Stimulated activated naive CD8-positive, alpha-beta T cell treated with anti-CD3 and anti-CD28 coated beads, Interleukin-15, amount 100 ng/mL, for 72 hours (primary cell): ENCODE measurements at regions not wholly inside any gene's neighbourhood (a gene's known extent, or its start where the extent isn't known, plus 50 kb on each side); places are given as distances from the start of the nearest gene placed in this dataset.

Experiments used
- ATAC-seq: fragments of 150-1000 bp; cut with Tn5 transposase; 2 replicates; pipeline ENCODE4 v1.10.0; 2021; ENCODE audit warnings: mild to moderate bottlenecking, moderate library complexity
- DNase-seq, 2 donors: peaks; one replicate each; pipeline ENCODE4 v3.0.0; 2021 to 2022
- H3K27ac Mint-ChIP-seq, 2 donors: one replicate each; pipeline ENCODE4 v1.8.0; 2022; ENCODE audit warnings: mild to moderate bottlenecking in 2 of 2, mixed read lengths in 2 of 2, moderate library complexity in 2 of 2
- H3K27me3 Mint-ChIP-seq: one replicate; pipeline ENCODE4 v1.8.0; 2022; ENCODE audit warnings: mixed read lengths
- H3K4me1 Mint-ChIP-seq: one replicate; pipeline ENCODE4 v1.8.0; 2022; ENCODE audit warnings: mild to moderate bottlenecking, mixed read lengths
- H3K4me3 Mint-ChIP-seq, 2 donors: one replicate each; pipeline ENCODE4 v1.8.0; 2022; ENCODE audit warnings: mild to moderate bottlenecking in 2 of 2, mixed read lengths in 2 of 2, moderate library complexity in 1 of 2
- H3K9me3 Mint-ChIP-seq, 2 donors: one replicate each; pipeline ENCODE4 v1.8.0; 2022; ENCODE audit warnings: mixed read lengths in 2 of 2

DNA sequence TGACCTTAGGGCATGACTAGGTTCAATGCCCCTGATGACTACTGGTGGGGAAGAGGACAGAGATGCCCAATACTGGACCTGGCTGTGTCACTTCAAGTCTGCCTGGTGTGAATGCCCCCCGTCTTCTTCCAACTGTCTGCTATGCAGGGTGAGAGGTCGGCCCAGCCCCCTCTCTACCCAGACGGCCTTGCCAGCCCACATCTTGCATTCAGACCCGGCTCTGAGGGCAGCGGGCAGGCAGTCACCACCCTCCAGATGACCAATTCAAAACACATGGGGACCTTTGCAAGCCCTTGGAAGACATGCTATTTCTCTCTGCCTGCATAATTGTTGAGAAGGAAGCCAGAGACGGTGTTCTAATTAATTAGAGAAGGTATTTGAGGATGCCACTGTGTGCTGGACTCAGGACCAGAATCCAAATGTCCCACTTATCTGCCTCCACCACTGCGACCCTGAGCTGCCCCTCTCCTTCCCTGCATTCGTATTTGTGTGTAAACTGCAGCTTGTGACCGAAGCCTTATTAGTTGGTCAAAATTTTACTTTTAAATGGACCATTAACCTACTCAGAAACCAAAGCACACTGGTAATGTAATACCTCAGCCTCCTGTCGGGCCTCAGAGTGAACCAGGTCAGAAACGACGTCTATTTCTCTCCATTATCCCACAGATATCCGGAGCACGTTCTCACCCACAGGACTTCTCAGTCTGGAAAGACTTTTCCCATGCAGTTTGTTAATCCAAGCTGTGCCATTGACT lies 407.0 kb downstream of the ZNF536 start:
- DNase-seq, result no peak
- ATAC-seq, result no peak
- Mint-ChIP-seq H3K4me1 (no peaks in the 10 kb centered on the region), H3K27ac (no peak overlapping the region), H3K9me3 (peaks cover 0 to 11% of the 10 kb centered on the region in 2 donors), H3K27me3 (peaks cover 14% of the 10 kb centered on the region), H3K4me3 (no peak overlapping the region)

- peaks cover 5 to 17% of the 10 kb centered on the region in 2 donors for H3K9me3 Mint-ChIP-seq
- peaks cover 8% of the 10 kb centered on the region for H3K27me3 Mint-ChIP-seq
- H3K4me1 Mint-ChIP-seq, result no peaks in the 10 kb centered on the region
- H3K27ac Mint-ChIP-seq, result no peak overlapping the region
- DNase-seq, result no peak
- H3K4me3 Mint-ChIP-seq, result no peak overlapping the region
- ATAC-seq, result no peak
Measured at GRCh38 chr19:30778061-30778460, 405.9 kb downstream of the ZNF536 start.

DNA sequence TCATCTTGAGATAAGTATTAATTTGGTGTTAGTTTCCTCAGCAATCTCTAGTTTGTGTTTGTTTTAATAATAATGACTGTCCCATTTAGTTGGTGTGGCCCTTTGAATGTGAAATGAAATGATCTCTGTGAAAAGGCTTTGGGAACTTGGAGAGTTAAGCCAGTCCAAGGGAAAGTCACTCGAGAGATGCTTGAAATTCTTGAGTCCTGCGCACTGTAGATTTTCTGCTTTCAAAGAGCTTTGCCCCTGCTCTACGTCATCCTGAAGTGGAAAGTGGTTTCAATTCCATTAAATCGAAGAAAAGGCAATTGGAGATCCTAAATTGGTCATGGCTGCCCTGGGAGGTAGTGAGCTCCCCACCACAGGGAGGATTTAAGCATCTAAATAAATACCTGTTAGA lies 403.8 kb downstream of the ZNF536 start:
- no peak for ATAC-seq
- peaks cover 8% of the 10 kb centered on the region for H3K27me3 Mint-ChIP-seq
- no peaks in the 10 kb centered on the region for H3K4me1 Mint-ChIP-seq
- DNase-seq, result no peak
- no peak overlapping the region for H3K4me3 Mint-ChIP-seq
- peaks cover 10 to 25% of the 10 kb centered on the region in 2 donors for H3K9me3 Mint-ChIP-seq
- H3K27ac Mint-ChIP-seq, result no peak overlapping the region

GRCh38 chr19:30774252-30774766 lies 402.1 kb downstream of the ZNF536 start:
- no peaks in the 10 kb centered on the region for H3K4me1 Mint-ChIP-seq
- peaks cover 8% of the 10 kb centered on the region for H3K27me3 Mint-ChIP-seq
- no peak overlapping the region for H3K4me3 Mint-ChIP-seq
- ATAC-seq (no peak), DNase-seq (no peak)
- no peak overlapping the region for H3K27ac Mint-ChIP-seq
- peaks cover 10 to 28% of the 10 kb centered on the region in 2 donors for H3K9me3 Mint-ChIP-seq

DNA sequence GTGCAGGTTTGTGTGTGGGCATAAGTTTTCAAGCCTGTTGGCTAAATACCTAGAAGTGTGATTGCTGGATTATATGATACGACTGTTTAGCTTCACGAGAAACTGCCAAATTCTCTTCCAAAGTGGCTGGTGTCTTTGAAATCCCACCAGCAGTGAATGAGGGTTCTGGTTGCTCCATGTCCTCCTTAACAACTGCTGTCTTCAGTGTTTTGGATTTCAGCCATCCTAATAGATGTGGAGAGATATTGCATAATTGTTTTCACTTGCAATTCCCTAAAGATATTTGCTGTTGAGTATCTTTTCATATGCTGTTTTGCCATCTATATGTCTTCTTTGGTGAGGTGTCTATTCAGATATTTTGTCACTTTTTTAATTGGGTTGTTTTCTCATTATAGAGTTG lies 390.5 kb downstream of the ZNF536 start:
- Mint-ChIP-seq H3K27me3 (no peaks in the 10 kb centered on the region), H3K4me3 (no peak overlapping the region), H3K27ac (no peak overlapping the region), H3K9me3 (no peaks in the 10 kb centered on the region), H3K4me1 (no peaks in the 10 kb centered on the region)
- no peak for DNase-seq
- ATAC-seq, result no peak

GRCh38 chr19:30760014-30760413 lies 387.8 kb downstream of the ZNF536 start:
- Mint-ChIP-seq H3K4me1 (no peaks in the 10 kb centered on the region), H3K27me3 (no peaks in the 10 kb centered on the region), H3K9me3 (peaks cover 0 to 6% of the 10 kb centered on the region in 2 donors), H3K4me3 (no peak overlapping the region), H3K27ac (no peak overlapping the region)
- DNase-seq, result no peak
- ATAC-seq, result no peak

- H3K4me3 Mint-ChIP-seq, result no peak overlapping the region
- H3K27me3 Mint-ChIP-seq, result no peaks in the 10 kb centered on the region
Measured at GRCh38 chr19:30757837-30758617, 385.8 kb downstream of the ZNF536 start.

DNA sequence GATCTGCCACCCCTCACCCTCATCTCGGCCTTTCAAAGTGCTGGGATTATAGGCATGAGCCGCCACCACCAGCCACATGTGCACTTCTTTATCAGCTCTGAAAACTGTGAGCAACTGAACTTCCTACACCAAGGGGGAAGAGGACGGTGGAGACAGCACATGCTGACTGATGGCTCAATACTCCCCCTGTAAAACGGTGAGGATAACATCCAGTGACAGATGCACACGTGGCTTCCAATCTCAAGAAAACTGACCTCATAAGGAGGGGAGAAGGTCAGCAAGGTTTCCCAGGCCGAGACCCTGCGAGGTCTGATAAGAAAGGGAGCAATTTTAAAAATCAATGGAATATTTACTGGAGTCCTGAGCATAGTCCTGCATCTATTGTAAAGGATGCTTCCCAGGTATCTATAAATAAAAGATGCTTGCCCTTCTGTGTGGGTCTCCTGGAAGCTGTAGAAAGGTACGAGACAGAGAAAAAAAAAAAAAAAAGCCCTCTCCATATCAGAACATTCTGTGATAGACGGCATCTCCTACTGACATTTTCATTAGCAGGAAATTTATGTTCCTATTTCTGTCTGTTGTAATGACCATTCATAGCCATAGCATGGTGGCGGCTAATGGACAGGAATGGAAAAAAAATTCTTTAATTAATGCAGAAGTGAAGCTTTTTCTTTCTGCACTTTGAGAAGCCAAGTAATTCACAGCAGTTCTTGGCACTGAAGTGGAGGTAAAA lies 385.1 kb downstream of the ZNF536 start:
- no peak for ATAC-seq
- Mint-ChIP-seq H3K4me3 (no peak overlapping the region), H3K9me3 (peaks cover 0 to 6% of the 10 kb centered on the region in 2 donors), H3K4me1 (no peaks in the 10 kb centered on the region), H3K27me3 (no peaks in the 10 kb centered on the region), H3K27ac (peak overlapping the region in 1 of 2 donors; percentile 76)
- DNase-seq, result no peak

More at GRCh38 chr19:30757837-30758617, 385.8 kb downstream of the ZNF536 start:
- H3K27ac Mint-ChIP-seq, result peak overlapping the region in 1 of 2 donors; percentile 88
- ATAC-seq, result no peak
- H3K9me3 Mint-ChIP-seq, result peaks cover 0 to 6% of the 10 kb centered on the region in 2 donors
- no peak for DNase-seq
- no peaks in the 10 kb centered on the region for H3K4me1 Mint-ChIP-seq

GRCh38 chr19:30755581-30755980 lies 383.4 kb downstream of the ZNF536 start:
- H3K4me3 Mint-ChIP-seq, result no peak overlapping the region
- H3K27me3 Mint-ChIP-seq, result no peaks in the 10 kb centered on the region
- H3K4me1 Mint-ChIP-seq, result no peaks in the 10 kb centered on the region
- DNase-seq (no peak), ATAC-seq (no peak)
- H3K27ac Mint-ChIP-seq, result no peak overlapping the region
- peaks cover 4 to 6% of the 10 kb centered on the region in 2 donors for H3K9me3 Mint-ChIP-seq

GRCh38 chr19:30754162-30754561 lies 382.0 kb downstream of the ZNF536 start:
- no peak for ATAC-seq
- peaks cover 15 to 19% of the 10 kb centered on the region in 2 donors for H3K9me3 Mint-ChIP-seq
- DNase-seq, result no peak
- H3K4me3 Mint-ChIP-seq, result no peak overlapping the region
- no peaks in the 10 kb centered on the region for H3K4me1 Mint-ChIP-seq
- H3K27ac Mint-ChIP-seq, result peak overlapping the region in 1 of 2 donors; percentile 6
- no peaks in the 10 kb centered on the region for H3K27me3 Mint-ChIP-seq

DNA sequence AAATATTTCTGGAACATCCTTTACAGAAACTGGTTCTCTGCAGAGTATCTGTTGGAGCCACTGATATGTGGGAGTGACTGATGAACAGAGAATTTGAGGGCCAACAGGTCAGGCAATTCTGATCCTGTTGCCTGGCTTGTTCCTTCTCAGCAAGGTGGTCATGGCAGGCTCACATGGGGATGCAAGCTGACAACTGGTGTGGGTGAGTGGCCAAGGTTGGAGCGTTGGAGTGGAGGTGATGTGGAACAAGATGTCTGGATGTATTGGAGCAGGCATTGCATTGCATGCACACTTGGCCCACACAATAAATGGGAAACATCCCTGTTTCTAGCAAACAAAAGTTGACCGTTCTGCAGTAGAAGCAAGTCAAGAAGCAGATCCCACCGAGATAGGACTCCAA lies 380.7 kb downstream of the ZNF536 start:
- Mint-ChIP-seq H3K4me3 (no peak overlapping the region), H3K9me3 (peaks cover 22 to 28% of the 10 kb centered on the region in 2 donors), H3K27me3 (no peaks in the 10 kb centered on the region), H3K27ac (no peak overlapping the region), H3K4me1 (no peaks in the 10 kb centered on the region)
- DNase-seq, result no peak
- ATAC-seq, result no peak

DNA sequence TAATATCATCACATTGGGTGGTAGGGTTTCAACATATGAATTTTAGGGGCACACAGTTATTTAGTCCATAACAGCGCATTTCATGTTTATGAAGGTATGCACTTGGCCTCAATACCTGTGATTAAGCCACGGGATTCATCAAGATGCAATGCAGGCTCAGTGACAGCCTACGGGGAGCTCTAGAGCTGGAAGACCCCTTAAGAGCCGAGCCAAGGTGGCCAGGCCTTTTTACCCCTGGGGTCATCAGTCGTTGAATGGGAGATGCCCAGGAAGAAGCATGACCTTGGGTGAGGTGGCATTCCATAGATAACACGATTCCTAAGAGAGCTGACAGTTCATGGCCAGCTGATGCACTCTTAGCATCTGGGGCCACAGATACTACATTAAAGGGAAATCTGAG lies 380.0 kb downstream of the ZNF536 start:
- Mint-ChIP-seq H3K4me3 (no peak overlapping the region), H3K4me1 (no peaks in the 10 kb centered on the region), H3K9me3 (peaks cover 22 to 28% of the 10 kb centered on the region in 2 donors), H3K27me3 (no peaks in the 10 kb centered on the region), H3K27ac (no peak overlapping the region)
- DNase-seq (no peak), ATAC-seq (no peak)

- no peak for ATAC-seq
- H3K27ac Mint-ChIP-seq, result no peak overlapping the region
- H3K4me1 Mint-ChIP-seq, result no peaks in the 10 kb centered on the region
- peaks cover 24% of the 10 kb centered on the region for H3K27me3 Mint-ChIP-seq
- no peak overlapping the region for H3K4me3 Mint-ChIP-seq
- H3K9me3 Mint-ChIP-seq, result peaks cover 18 to 21% of the 10 kb centered on the region in 2 donors
- no peak for DNase-seq
Measured at GRCh38 chr19:30745476-30745985, 373.3 kb downstream of the ZNF536 start.

- H3K9me3 Mint-ChIP-seq, result peaks cover 13 to 16% of the 10 kb centered on the region in 2 donors
- H3K27ac Mint-ChIP-seq, result no peak overlapping the region
- peaks cover 24% of the 10 kb centered on the region for H3K27me3 Mint-ChIP-seq
- no peak for ATAC-seq
- H3K4me3 Mint-ChIP-seq, result no peak overlapping the region
- H3K4me1 Mint-ChIP-seq, result no peaks in the 10 kb centered on the region
- no peak for DNase-seq
Measured at GRCh38 chr19:30744741-30745475, 372.7 kb downstream of the ZNF536 start.

DNA sequence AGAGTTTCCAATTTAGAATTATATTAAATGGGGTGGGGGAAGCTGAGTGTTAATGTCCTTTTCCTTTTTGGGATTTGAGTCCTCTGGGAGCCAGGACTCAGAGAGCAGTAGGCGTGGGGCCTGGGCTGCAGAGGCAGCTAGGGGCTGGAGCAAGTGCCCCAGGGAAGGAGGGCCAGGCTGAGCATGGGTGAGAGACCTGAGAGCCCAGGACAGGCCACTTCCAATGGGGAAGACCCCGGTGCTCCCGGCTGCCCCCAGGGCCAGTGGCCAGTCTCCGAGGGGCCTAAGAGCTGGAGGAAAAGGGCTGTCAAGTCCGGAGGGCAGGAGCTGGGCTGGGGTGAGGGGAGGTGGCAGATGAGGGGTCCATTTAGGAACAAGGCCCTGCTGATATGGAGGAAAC lies 371.5 kb downstream of the ZNF536 start:
- Mint-ChIP-seq H3K27ac (peak overlapping the region in 1 of 2 donors; percentile 42), H3K27me3 (peaks cover 24% of the 10 kb centered on the region), H3K4me3 (no peak overlapping the region), H3K4me1 (no peaks in the 10 kb centered on the region), H3K9me3 (peaks cover 2 to 7% of the 10 kb centered on the region in 2 donors)
- DNase-seq, result no peak
- no peak for ATAC-seq
